NB4 (cell line): ENCODE measurements at regions not wholly inside any gene's neighbourhood (a gene's known extent, or its start where the extent isn't known, plus 50 kb on each side); places are given as distances from the start of the nearest gene placed in this dataset.

Source experiments
- DNase-seq: peaks from one replicate; pipeline ENCODE4 v3.0.0; 2010; ENCODE audit warnings: low read depth
- H3K4me3 ChIP-seq: one replicate; pipeline ENCODE4 v1.5.1; 2011; ENCODE audit warnings: mild to moderate bottlenecking, low read depth, low read length, moderate library complexity
- MYC ChIP-seq: IDR thresholded peaks from 2 replicates; pipeline ENCODE4 v1.6.1; 2011; ENCODE audit warnings: low read depth, low read length
- POLR2A ChIP-seq: IDR thresholded peaks from 2 replicates; pipeline ENCODE4 v1.6.1; 2011; ENCODE audit warnings: mild to moderate bottlenecking; ENCODE audit not compliant: insufficient read length; ENCODE audit errors: extremely low read depth
- TF ChIP-seq, protein P1 (sequence below): IDR thresholded peaks from one replicate; pipeline ENCODE4 v1.5.1; 2012; ENCODE audit warnings: low read depth, low read length
- TF ChIP-seq, protein P2 (sequence below): IDR thresholded peaks from 2 replicates; pipeline ENCODE4 v1.6.1; 2011; ENCODE audit warnings: low read depth, low read length

DNA sequence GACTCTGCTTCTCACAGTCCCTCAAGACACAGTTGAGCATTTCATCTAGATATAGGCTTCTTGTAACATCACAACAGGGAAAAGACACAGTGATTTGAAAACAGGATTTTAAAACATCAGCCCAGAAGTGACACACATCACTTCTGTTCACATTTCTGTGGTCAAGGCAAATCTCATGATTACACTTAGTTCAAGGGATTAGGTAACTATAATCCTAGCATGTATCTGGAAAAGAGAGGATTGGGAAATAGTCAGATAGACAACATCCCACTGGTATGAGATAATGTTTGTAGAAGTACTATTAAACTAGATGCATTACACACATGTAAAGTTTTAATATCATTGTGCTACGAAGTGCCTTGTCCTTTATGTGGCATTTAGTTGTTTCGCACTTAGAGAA lies 252.6 kb upstream of the PRKD1 start:
- TF ChIP-seq, protein P1, sequence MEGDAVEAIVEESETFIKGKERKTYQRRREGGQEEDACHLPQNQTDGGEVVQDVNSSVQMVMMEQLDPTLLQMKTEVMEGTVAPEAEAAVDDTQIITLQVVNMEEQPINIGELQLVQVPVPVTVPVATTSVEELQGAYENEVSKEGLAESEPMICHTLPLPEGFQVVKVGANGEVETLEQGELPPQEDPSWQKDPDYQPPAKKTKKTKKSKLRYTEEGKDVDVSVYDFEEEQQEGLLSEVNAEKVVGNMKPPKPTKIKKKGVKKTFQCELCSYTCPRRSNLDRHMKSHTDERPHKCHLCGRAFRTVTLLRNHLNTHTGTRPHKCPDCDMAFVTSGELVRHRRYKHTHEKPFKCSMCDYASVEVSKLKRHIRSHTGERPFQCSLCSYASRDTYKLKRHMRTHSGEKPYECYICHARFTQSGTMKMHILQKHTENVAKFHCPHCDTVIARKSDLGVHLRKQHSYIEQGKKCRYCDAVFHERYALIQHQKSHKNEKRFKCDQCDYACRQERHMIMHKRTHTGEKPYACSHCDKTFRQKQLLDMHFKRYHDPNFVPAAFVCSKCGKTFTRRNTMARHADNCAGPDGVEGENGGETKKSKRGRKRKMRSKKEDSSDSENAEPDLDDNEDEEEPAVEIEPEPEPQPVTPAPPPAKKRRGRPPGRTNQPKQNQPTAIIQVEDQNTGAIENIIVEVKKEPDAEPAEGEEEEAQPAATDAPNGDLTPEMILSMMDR = no peak
- TF ChIP-seq POLR2A (no peak), MYC (no peak)
- TF ChIP-seq, protein P2, sequence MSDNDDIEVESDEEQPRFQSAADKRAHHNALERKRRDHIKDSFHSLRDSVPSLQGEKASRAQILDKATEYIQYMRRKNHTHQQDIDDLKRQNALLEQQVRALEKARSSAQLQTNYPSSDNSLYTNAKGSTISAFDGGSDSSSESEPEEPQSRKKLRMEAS = no peak
- no peak for DNase-seq
- H3K4me3 ChIP-seq = no peak overlapping the region

DNA sequence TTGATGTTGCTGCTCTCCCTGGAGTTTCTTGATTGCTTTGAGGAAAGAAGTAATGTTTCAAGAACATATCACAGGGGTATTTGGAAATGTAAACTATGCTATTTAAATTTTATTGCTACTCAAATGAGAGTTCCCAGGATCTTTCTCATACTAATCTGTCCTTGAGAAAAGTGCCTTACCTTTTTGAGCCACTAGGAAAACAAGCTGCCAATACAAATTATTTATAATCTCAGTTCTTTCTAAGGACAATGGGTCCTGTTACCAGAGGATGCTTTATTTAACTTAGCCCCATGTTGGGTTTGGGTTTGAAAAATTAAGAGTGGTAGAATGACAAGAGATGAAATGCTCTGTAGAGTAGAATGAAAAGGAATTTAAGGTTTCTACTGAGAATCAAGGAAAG lies 258.2 kb upstream of the PRKD1 start:
- no peak overlapping the region for H3K4me3 ChIP-seq
- TF ChIP-seq, protein P2 = no peak
- TF ChIP-seq POLR2A = no peak
- no peak for TF ChIP-seq MYC
- TF ChIP-seq, protein P1 = no peak
- DNase-seq = no peak

DNA sequence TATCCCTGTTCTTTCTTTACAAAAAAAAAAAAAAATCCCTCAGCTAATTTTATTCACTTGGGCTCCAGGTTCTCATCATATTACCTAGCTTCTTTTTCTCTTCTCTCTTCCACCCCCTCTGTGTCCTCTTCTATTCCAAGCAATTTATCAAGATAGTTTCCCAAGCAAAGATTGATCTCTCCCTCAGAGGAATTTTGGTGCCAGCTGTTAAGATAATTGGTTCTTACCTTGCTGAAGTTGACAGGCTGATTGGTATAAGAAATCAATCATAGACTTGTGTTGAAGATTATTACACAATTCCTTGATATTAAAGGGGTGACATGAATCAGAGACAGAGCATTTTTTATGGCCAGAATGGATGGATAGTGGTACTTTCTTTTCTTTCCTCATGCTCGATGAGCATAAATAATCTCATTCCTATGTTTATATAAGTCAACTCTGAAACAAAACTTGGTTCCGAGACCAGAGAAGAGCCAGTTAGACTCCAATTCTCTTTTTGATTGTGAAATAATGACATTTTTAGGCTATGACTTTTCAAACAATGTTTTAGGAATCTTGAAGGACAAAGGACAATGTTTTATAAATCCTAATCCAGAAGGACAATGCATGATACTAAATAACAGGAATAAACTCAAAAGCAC lies 264.1 kb upstream of the PRKD1 start:
- no peak for DNase-seq
- TF ChIP-seq, protein P2 = no peak
- TF ChIP-seq, protein P1 = no peak
- TF ChIP-seq MYC = no peak
- H3K4me3 ChIP-seq = no peak overlapping the region

DNA sequence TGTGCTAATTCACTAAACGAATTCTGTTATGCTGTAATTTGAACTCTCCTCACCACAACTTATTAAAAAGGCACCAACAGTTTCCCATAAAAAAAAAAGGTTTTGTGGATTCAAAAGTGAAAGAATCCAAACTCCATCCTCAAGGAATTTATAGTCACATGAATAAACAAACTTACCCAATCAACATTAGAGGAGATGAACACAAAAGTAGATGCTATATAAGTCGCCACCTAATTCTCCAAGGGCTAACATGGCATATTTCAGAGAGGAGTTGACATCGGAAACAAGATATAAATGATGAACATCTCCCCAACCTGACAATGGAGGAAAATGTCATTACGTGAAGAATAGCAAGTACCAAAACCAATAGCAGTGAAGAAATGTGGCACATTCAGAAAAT lies 265.5 kb upstream of the PRKD1 start:
- no peak for DNase-seq
- TF ChIP-seq, protein P1 = no peak
- TF ChIP-seq POLR2A (no peak), MYC (no peak)
- TF ChIP-seq, protein P2 = no peak
- H3K4me3 ChIP-seq = no peak overlapping the region

DNA sequence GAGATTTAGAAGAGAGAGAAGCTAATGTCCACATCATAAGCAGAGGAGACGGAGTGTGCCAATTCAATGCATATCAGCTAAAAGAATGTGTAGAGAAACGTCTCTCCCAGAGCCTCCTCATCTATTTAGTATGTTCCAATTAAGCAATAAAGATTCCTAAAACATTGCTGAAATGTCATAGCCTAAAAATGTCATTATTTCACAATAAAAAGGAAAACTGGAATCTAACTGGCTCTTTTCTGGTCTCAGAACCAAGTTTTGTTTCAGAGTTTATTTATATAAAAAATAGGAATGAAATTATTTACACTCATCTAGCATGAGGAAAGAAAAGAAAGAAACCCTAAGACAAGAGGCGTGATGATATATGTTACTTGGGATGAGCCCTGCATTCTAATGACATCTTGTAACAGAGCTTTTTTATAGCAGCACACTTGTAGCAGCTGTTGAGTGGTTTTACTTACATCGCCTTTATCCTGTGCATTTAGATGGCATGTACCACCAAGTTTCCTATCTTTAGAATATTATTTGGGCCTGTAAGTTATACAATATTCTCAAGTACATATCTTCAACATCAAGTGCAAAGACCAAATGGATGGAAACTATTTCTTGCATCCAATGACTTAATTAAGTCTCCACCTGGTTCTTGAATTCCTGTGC lies 266.3 kb upstream of the PRKD1 start:
- H3K4me3 ChIP-seq = no peak overlapping the region
- DNase-seq = no peak
- no peak for TF ChIP-seq MYC
- TF ChIP-seq, protein P2 = no peak
- TF ChIP-seq, protein P1 = no peak
- no peak for TF ChIP-seq POLR2A
